ENCODE measurements at regions not wholly inside any gene's neighbourhood (a gene's known extent, or its start where the extent isn't known, plus 50 kb on each side); places are given as distances from the start of the nearest gene placed in this dataset.

DNA sequence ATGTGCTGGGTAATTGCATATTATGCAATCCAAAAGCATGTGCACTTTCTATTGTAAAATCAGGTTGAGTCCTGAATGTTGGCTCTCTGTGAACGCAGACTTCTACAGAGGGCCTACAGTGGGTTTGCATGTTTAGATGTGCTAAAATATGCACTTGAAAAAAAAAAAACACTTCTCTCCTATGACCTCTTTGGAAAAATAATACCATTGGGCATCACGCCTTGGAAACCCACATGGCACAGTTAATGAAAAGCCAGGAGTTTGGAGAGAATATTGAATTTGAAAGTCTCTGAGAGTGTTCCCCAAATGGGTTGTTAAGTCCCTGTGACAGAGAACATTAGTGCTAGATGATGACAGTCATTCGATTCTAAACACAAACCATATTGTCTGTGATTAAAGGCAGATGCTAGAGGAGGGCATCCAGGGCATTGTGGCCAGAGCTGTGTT lies 710.4 kb upstream of the PIK3C3 start:
- TF ChIP-seq, protein P1, sequence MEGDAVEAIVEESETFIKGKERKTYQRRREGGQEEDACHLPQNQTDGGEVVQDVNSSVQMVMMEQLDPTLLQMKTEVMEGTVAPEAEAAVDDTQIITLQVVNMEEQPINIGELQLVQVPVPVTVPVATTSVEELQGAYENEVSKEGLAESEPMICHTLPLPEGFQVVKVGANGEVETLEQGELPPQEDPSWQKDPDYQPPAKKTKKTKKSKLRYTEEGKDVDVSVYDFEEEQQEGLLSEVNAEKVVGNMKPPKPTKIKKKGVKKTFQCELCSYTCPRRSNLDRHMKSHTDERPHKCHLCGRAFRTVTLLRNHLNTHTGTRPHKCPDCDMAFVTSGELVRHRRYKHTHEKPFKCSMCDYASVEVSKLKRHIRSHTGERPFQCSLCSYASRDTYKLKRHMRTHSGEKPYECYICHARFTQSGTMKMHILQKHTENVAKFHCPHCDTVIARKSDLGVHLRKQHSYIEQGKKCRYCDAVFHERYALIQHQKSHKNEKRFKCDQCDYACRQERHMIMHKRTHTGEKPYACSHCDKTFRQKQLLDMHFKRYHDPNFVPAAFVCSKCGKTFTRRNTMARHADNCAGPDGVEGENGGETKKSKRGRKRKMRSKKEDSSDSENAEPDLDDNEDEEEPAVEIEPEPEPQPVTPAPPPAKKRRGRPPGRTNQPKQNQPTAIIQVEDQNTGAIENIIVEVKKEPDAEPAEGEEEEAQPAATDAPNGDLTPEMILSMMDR (IDR thresholded peaks at IDR 0.05) = no peak
- no peak for TF ChIP-seq POLR2A (IDR thresholded peaks at IDR 0.05)

Data from testis (tissue), 2 donors.